Keratinocyte (primary cell): ENCODE measurements at regions not wholly inside any gene's neighbourhood (a gene's known extent, or its start where the extent isn't known, plus 50 kb on each side); places are given as distances from the start of the nearest gene placed in this dataset.

Experiments
- DNase-seq: peaks from one replicate; pipeline ENCODE4 v3.0.0-alpha.2; 2011; ENCODE audit warnings: low read depth, missing footprints, low spot score
- FAIRE-seq: peaks from 2 replicates; lab custom pipeline; 2011; peaks lifted over from hg19 to GRCh38; lab: Jason Lieb, UNC
- H2AFZ ChIP-seq: 2 replicates; pipeline ENCODE4 v1.6.0; 2012; ENCODE audit warnings: low read length, control low read depth, inconsistent platforms; ENCODE audit not compliant: control insufficient read depth
- H3K27ac ChIP-seq: 2 replicates; pipeline ENCODE4 v1.5.1; 2011; ENCODE audit warnings: low read length; ENCODE audit not compliant: control insufficient read depth, insufficient read depth
- H3K27me3 ChIP-seq: 3 replicates; pipeline ENCODE4 v1.6.0; 2011; ENCODE audit warnings: low read length; ENCODE audit not compliant: control insufficient read depth, insufficient read depth; ENCODE audit errors: extremely low read depth
- H3K36me3 ChIP-seq, 2 experiments: 2 replicates in 1 of 2; 3 replicates in 1 of 2; pipeline ENCODE4 v1.5.1; 2011; ENCODE audit warnings: low read length in 2 of 2, mild to moderate bottlenecking in 1 of 2; ENCODE audit not compliant: control insufficient read depth in 2 of 2, insufficient read depth in 2 of 2; ENCODE audit errors: extremely low read depth in 1 of 2
- H3K4me1 ChIP-seq: 3 replicates; pipeline ENCODE4 v1.5.1; 2011; ENCODE audit warnings: low read length; ENCODE audit not compliant: control insufficient read depth, insufficient read depth; ENCODE audit errors: extremely low read depth
- H3K4me2 ChIP-seq: 3 replicates; pipeline ENCODE4 v1.6.0; 2011; ENCODE audit warnings: low read depth, low read length; ENCODE audit not compliant: control insufficient read depth, insufficient read depth; ENCODE audit errors: extremely low read depth
- H3K4me3 ChIP-seq, 3 experiments: fragments of 200-600 bp in 1 of 3; sonication (generic) in 1 of 3; 2 replicates in 2 of 3; 3 replicates in 1 of 3; pipeline ENCODE4 v1.5.1; 2011 to 2016; ENCODE audit warnings: low read length in 3 of 3, mild to moderate bottlenecking in 3 of 3, control low read depth in 2 of 3, inconsistent platforms in 1 of 3, low read depth in 1 of 3, mixed read lengths in 1 of 3, mixed run types in 1 of 3, moderate library complexity in 1 of 3; ENCODE audit not compliant: control insufficient read depth in 2 of 3, insufficient read depth in 2 of 3; ENCODE audit errors: extremely low read depth in 1 of 3
- H3K79me2 ChIP-seq: 2 replicates; pipeline ENCODE4 v1.6.0; 2012; ENCODE audit warnings: low read length; ENCODE audit not compliant: control insufficient read depth, insufficient read depth
- H3K9ac ChIP-seq: 3 replicates; pipeline ENCODE4 v1.6.0; 2011; ENCODE audit warnings: low read length; ENCODE audit not compliant: control insufficient read depth, insufficient read depth; ENCODE audit errors: extremely low read depth
- H3K9me1 ChIP-seq: 3 replicates; pipeline ENCODE4 v1.6.0; 2011; ENCODE audit warnings: low read length; ENCODE audit not compliant: control insufficient read depth, insufficient read depth; ENCODE audit errors: extremely low read depth
- H3K9me3 ChIP-seq: 2 replicates; pipeline ENCODE4 v1.5.1; 2012; ENCODE audit warnings: low read depth, low read length; ENCODE audit not compliant: control insufficient read depth
- H4K20me1 ChIP-seq: 3 replicates; pipeline ENCODE4 v1.6.0; 2011; ENCODE audit warnings: low read length; ENCODE audit not compliant: control insufficient read depth, insufficient read depth; ENCODE audit errors: extremely low read depth
- CTCF ChIP-seq, 3 experiments: IDR thresholded peaks in 1 of 3; conservative IDR thresholded peaks in 1 of 3; optimal IDR thresholded peaks in 1 of 3; 2 replicates in 2 of 3; 3 replicates in 1 of 3; pipeline versions ENCODE3 to v1.5.1; 2011; ENCODE audit warnings: low read length in 3 of 3, mild to moderate bottlenecking in 3 of 3, moderate library complexity in 2 of 3, control low read depth in 1 of 3, inconsistent platforms in 1 of 3; ENCODE audit not compliant: insufficient read depth in 2 of 3; ENCODE audit errors: extremely low read depth in 1 of 3
- EZH2 ChIP-seq: IDR thresholded peaks from one replicate; pipeline ENCODE4 v1.6.1; 2012; ENCODE audit warnings: inconsistent platforms, mild to moderate bottlenecking, low read length, moderate library complexity
- dilution Hi-C: fragments of 300-500 bp; cut with MboI; formaldehyde crosslinking; loops from one replicate; pipeline ENCODE4 v1.7.0; 2020; ENCODE audit warnings: low sequenced_read_pairs; ENCODE audit not compliant: extremely low pct_ligation_motif_present

GRCh38 chr6:37116326-37116725 is 53.6 kb upstream of the PIM1 start:
- Histone ChIP-seq H3K27me3 (no peaks in the 10 kb centered on the region), H3K9me3 (no peaks in the 10 kb centered on the region), H3K4me1 (no peaks in the 10 kb centered on the region), H3K27ac (no peak overlapping the region), H3K36me3 (no peaks in the 10 kb centered on the region), H3K9me1 (no peaks in the 10 kb centered on the region), H3K79me2 (no peaks in the 10 kb centered on the region), H3K4me3 (no peak overlapping the region), H3K9ac (no peak overlapping the region), H4K20me1 (no peaks in the 10 kb centered on the region), H2AFZ (no peak overlapping the region), H3K4me2 (no peak overlapping the region)
- TF ChIP-seq EZH2 (no peak), CTCF (optimal IDR thresholded peaks at IDR 0.05 in 1 of 3, IDR thresholded peaks at IDR 0.05 in 1 of 3, conservative IDR thresholded peaks at IDR 0.05 in 1 of 3; ENCODE audit: extremely low read depth in 1 of 3, insufficient read depth in 2 of 3, low read length in 3 of 3) (no peak)
- no peak for DNase-seq
- dilution Hi-C loops: no loop called here
- no peak for FAIRE-seq

- no peak for FAIRE-seq
Measured at GRCh38 chr6:37119387-37119886, 50.5 kb upstream of the PIM1 start.

More at GRCh38 chr6:37119387-37119886, 50.5 kb upstream of the PIM1 start:
- Histone ChIP-seq H4K20me1 (no peaks in the 10 kb centered on the region), H3K27ac (no peak overlapping the region), H2AFZ (no peak overlapping the region), H3K9me1 (no peaks in the 10 kb centered on the region), H3K4me3 (no peak overlapping the region), H3K27me3 (no peaks in the 10 kb centered on the region), H3K79me2 (no peaks in the 10 kb centered on the region), H3K36me3 (no peaks in the 10 kb centered on the region), H3K4me1 (no peaks in the 10 kb centered on the region), H3K4me2 (no peak overlapping the region), H3K9me3 (no peaks in the 10 kb centered on the region), H3K9ac (no peak overlapping the region)
- TF ChIP-seq CTCF (optimal IDR thresholded peaks at IDR 0.05 in 1 of 3, IDR thresholded peaks at IDR 0.05 in 1 of 3, conservative IDR thresholded peaks at IDR 0.05 in 1 of 3; ENCODE audit: extremely low read depth in 1 of 3, insufficient read depth in 2 of 3, low read length in 3 of 3): no peak
- no peak for TF ChIP-seq EZH2
- dilution Hi-C loops: no loop called here
- DNase-seq: no peak
